GM12878 (cell line): ENCODE measurements at regions not wholly inside any gene's neighbourhood (a gene's known extent, or its start where the extent isn't known, plus 50 kb on each side); places are given as distances from the start of the nearest gene placed in this dataset.

Source experiments
- ATAC-seq: fragments of 200-7000 bp; cut with Tn5 transposase; 3 replicates; pipeline ENCODE4 v1.9.1; 2020; ENCODE audit warnings: mild to moderate bottlenecking, moderate library complexity
- BruUV-seq: library from RNA; stranded (reverse); fragments of 400-500 nt; replicated peaks from 2 replicates; lab custom pipeline; 2021; lab: Mats Ljungman, UMichigan
- CTCF ChIA-PET: fragments of 300-600 bp; sonication (Branson Sonifier 250); formaldehyde crosslinking; extraction: SDS; loops from one replicate; lab custom pipeline; 2021; ENCODE audit warnings: inconsistent platforms; lab: Yijun Ruan, JAX
- POLR2A ChIA-PET: fragments of 350-600 bp; formaldehyde crosslinking; extraction: SDS; loops from one replicate; lab custom pipeline; 2021; ENCODE audit warnings: inconsistent platforms; lab: Charles Lee
- RAD21 ChIA-PET: fragments of 300-600 bp; sonication (Branson Sonifier 250); formaldehyde crosslinking; loops from one replicate; lab custom pipeline; 2023; ENCODE audit warnings: antibody characterized with exemption; ENCODE audit not compliant: unreplicated experiment; lab: Charles Lee
- SMC1A ChIA-PET: fragments of 300-600 bp; sonication (Branson Sonifier 250); formaldehyde crosslinking; loops from one replicate; lab custom pipeline; 2023; ENCODE audit not compliant: unreplicated experiment, uncharacterized antibody; lab: Charles Lee
- DNase-seq: peaks from one replicate; pipeline ENCODE4 v3.0.0-alpha.2; 2011; ENCODE audit warnings: low read depth, low spot score
- FAIRE-seq: peaks from 3 replicates; lab custom pipeline; 2011; peaks lifted over from hg19 to GRCh38; lab: Jason Lieb, UNC
- H2AFZ ChIP-seq: 2 replicates; pipeline ENCODE4 v1.6.0; 2011; ENCODE audit warnings: low read depth, low read length, control low read depth; ENCODE audit not compliant: control insufficient read depth
- H3K27ac ChIP-seq: 2 replicates; pipeline ENCODE4 v1.5.1; 2011; ENCODE audit warnings: control low read depth; ENCODE audit not compliant: control insufficient read depth, insufficient read depth
- H3K27me3 ChIP-seq, 2 experiments: replicated peaks in 1 of 2; 2 replicates each; pipeline versions ENCODE4 v1.6.0 to v1.6.1; 2011; ENCODE audit warnings: low read length in 1 of 2; ENCODE audit not compliant: control insufficient read depth in 2 of 2, insufficient read depth in 2 of 2
- H3K36me3 ChIP-seq, 2 experiments: 2 replicates each; pipeline ENCODE4 v1.5.1; 2011; ENCODE audit warnings: low read length in 1 of 2; ENCODE audit not compliant: control insufficient read depth in 2 of 2, insufficient read depth in 2 of 2
- H3K4me1 ChIP-seq: 2 replicates; pipeline ENCODE4 v1.6.1; 2011; ENCODE audit warnings: mild to moderate bottlenecking, low read length, moderate library complexity, mixed read lengths; ENCODE audit not compliant: control insufficient read depth, insufficient read depth
- H3K4me2 ChIP-seq: 2 replicates; pipeline ENCODE4 v1.6.0; 2011; ENCODE audit warnings: control low read depth; ENCODE audit not compliant: control insufficient read depth, insufficient read depth
- H3K4me3 ChIP-seq: fragments of 200-600 bp; sonication (generic); 2 replicates; pipeline ENCODE4 v1.5.1; 2016
- H3K79me2 ChIP-seq: 2 replicates; pipeline ENCODE4 v1.6.0; 2011; ENCODE audit warnings: low read length; ENCODE audit not compliant: control insufficient read depth, insufficient read depth
- H3K9ac ChIP-seq: 2 replicates; pipeline ENCODE4 v1.8.0; 2011; ENCODE audit warnings: low read length, control low read depth, mixed read lengths; ENCODE audit not compliant: control insufficient read depth, insufficient read depth
- H3K9me3 ChIP-seq: replicated peaks from 3 replicates; pipeline ENCODE4 v1.5.1; 2011; ENCODE audit warnings: mild to moderate bottlenecking, low read length; ENCODE audit not compliant: control insufficient read depth, insufficient read depth
- H4K20me1 ChIP-seq: 2 replicates; pipeline ENCODE4 v1.6.0; 2011; ENCODE audit not compliant: control insufficient read depth, insufficient read depth
- BCL3 ChIP-seq: IDR thresholded peaks from 2 replicates; pipeline ENCODE4 v1.6.1; 2011; ENCODE audit warnings: borderline replicate concordance, low read depth, mild to moderate bottlenecking, moderate library complexity, low read length; ENCODE audit not compliant: insufficient read depth, poor library complexity, severe bottlenecking
- CTCF ChIP-seq, 3 experiments: IDR thresholded peaks in 2 of 3; conservative IDR thresholded peaks in 1 of 3; 2 replicates each; pipeline ENCODE4 v1.5.1; 2011; ENCODE audit warnings: low read depth in 3 of 3, low read length in 3 of 3, mild to moderate bottlenecking in 3 of 3, control low read depth in 2 of 3, moderate library complexity in 2 of 3, inconsistent platforms in 1 of 3, mixed read lengths in 1 of 3; ENCODE audit not compliant: control insufficient read depth in 2 of 3, insufficient read depth in 1 of 3; ENCODE audit errors: extremely low read depth in 1 of 3
- ETV6 ChIP-seq, 2 experiments: fragments of 450-650 bp in 1 of 2; IDR thresholded peaks in 1 of 2; conservative IDR thresholded peaks in 1 of 2; 2 replicates each; pipeline ENCODE4 v1.6.1; 2014; ENCODE audit warnings: antibody characterized with exemption in 1 of 2, borderline replicate concordance in 1 of 2, low read depth in 1 of 2, mild to moderate bottlenecking in 1 of 2, moderate library complexity in 1 of 2
- HDGF ChIP-seq: fragments of 450-650 bp; IDR thresholded peaks from 2 replicates; pipeline ENCODE4 v1.6.1; 2016; ENCODE audit warnings: antibody characterized with exemption
- KAT2A ChIP-seq: conservative IDR thresholded peaks from 2 replicates; pipeline ENCODE4 v1.6.1; 2011; ENCODE audit warnings: low read depth, low read length; ENCODE audit not compliant: control insufficient read depth
- MTA3 ChIP-seq: IDR thresholded peaks from 2 replicates; pipeline ENCODE4 v1.6.1; 2012; ENCODE audit warnings: low read length, inconsistent platforms, borderline replicate concordance
- NFXL1 ChIP-seq: fragments of 450-650 bp; IDR thresholded peaks from 2 replicates; pipeline ENCODE4 v1.6.1; 2017; ENCODE audit warnings: antibody characterized with exemption, mild to moderate bottlenecking, borderline replicate concordance
- NR2C1 ChIP-seq: fragments of 450-650 bp; IDR thresholded peaks from 2 replicates; pipeline ENCODE4 v1.6.1; 2017; ENCODE audit warnings: antibody characterized with exemption, mild to moderate bottlenecking, moderate library complexity
- PRDM15 ChIP-seq: fragments of 450-650 bp; formaldehyde crosslinking; IDR thresholded peaks from 2 replicates; pipeline ENCODE4 v1.4.0; 2020; ENCODE audit warnings: mild to moderate bottlenecking, moderate library complexity
- RCOR1 ChIP-seq: conservative IDR thresholded peaks from 2 replicates; pipeline ENCODE4 v1.6.1; 2012; ENCODE audit warnings: low read depth, low read length, improper control_type of control experiment
- TAF1 ChIP-seq: IDR thresholded peaks from 2 replicates; pipeline ENCODE4 v1.6.1; 2011; ENCODE audit warnings: mild to moderate bottlenecking, low read depth, low read length, borderline replicate concordance
- YY1 ChIP-seq: IDR thresholded peaks from 2 replicates; pipeline ENCODE4 v1.6.1; 2011; ENCODE audit warnings: low read depth, mild to moderate bottlenecking, low read length
- ZSCAN29 ChIP-seq: fragments of 450-650 bp; IDR thresholded peaks from 2 replicates; pipeline ENCODE4 v1.6.1; 2017; ENCODE audit warnings: mild to moderate bottlenecking, moderate library complexity
- WGBS: methylation state at CpG from one replicate; pipeline ENCODE4 v1.1.6; 2016; ENCODE audit warnings: low lambda C conversion rate; ENCODE audit not compliant: insufficient replicate concordance, insufficient coverage; ENCODE audit errors: missing lambda C conversion rate; 5-methylcytosine and 5-hydroxymethylcytosine counted together
- in situ Hi-C: fragments of 300-500 bp; cut with MboI; formaldehyde crosslinking; loops from 9 replicates; pipeline ENCODE4 v1.14.3; 2018; ENCODE audit warnings: mixed read lengths
- intact Hi-C: fragments of 100-400 bp; cut with micrococcal nuclease; formaldehyde crosslinking; loops from one replicate; pipeline ENCODE4 v1.14.2; 2022; ENCODE audit not compliant: unreplicated experiment
- TF ChIP-seq, protein P1 (sequence below): IDR thresholded peaks from 2 replicates; pipeline ENCODE4 v1.6.1; 2012; ENCODE audit warnings: mild to moderate bottlenecking, low read depth, low read length

GRCh38 chr4:23685471-23685870, 204.4 kb downstream of the PPARGC1A start:
- H3K27me3 ChIP-seq, result no peaks in the 10 kb centered on the region
- no peak overlapping the region for H3K4me3 ChIP-seq
- no peaks in the 10 kb centered on the region for H3K4me1 ChIP-seq
- ATAC-seq, result no peak
- no peak for FAIRE-seq
- ChIA-PET CTCF (no interaction called here), SMC1A (no interaction called here), RAD21 (no interaction called here), POLR2A (no interaction called here)
- no peak overlapping the region for H3K27ac ChIP-seq
- H3K36me3 ChIP-seq, result no peaks in the 10 kb centered on the region
- H3K79me2 ChIP-seq, result no peaks in the 10 kb centered on the region
- H3K9me3 ChIP-seq, result no peaks in the 10 kb centered on the region
- no peak overlapping the region for H3K4me2 ChIP-seq
- WGBS, result 2% methylated on average over 4 of the region's 4 CpGs
- H3K9ac ChIP-seq, result no peak overlapping the region
- intact Hi-C loops (no loop called here), in situ Hi-C loops (no loop called here)
- no TSS peak for BruUV-seq
- no peak overlapping the region for H2AFZ ChIP-seq
- no peaks in the 10 kb centered on the region for H4K20me1 ChIP-seq
- DNase-seq, result no peak
- TF ChIP-seq CTCF (IDR thresholded peaks at IDR 0.05 in 2 of 3, conservative IDR thresholded peaks at IDR 0.05 in 1 of 3; ENCODE audit: control insufficient read depth in 2 of 3, extremely low read depth in 1 of 3, insufficient read depth in 1 of 3, low read depth in 3 of 3, low read length in 3 of 3), result no peak
- TF ChIP-seq, protein P1, sequence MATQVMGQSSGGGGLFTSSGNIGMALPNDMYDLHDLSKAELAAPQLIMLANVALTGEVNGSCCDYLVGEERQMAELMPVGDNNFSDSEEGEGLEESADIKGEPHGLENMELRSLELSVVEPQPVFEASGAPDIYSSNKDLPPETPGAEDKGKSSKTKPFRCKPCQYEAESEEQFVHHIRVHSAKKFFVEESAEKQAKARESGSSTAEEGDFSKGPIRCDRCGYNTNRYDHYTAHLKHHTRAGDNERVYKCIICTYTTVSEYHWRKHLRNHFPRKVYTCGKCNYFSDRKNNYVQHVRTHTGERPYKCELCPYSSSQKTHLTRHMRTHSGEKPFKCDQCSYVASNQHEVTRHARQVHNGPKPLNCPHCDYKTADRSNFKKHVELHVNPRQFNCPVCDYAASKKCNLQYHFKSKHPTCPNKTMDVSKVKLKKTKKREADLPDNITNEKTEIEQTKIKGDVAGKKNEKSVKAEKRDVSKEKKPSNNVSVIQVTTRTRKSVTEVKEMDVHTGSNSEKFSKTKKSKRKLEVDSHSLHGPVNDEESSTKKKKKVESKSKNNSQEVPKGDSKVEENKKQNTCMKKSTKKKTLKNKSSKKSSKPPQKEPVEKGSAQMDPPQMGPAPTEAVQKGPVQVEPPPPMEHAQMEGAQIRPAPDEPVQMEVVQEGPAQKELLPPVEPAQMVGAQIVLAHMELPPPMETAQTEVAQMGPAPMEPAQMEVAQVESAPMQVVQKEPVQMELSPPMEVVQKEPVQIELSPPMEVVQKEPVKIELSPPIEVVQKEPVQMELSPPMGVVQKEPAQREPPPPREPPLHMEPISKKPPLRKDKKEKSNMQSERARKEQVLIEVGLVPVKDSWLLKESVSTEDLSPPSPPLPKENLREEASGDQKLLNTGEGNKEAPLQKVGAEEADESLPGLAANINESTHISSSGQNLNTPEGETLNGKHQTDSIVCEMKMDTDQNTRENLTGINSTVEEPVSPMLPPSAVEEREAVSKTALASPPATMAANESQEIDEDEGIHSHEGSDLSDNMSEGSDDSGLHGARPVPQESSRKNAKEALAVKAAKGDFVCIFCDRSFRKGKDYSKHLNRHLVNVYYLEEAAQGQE, result no peak
- no peak for TF ChIP-seq BCL3
- no peak for TF ChIP-seq NFXL1
- no peak for TF ChIP-seq TAF1
- no peak for TF ChIP-seq KAT2A
- TF ChIP-seq MTA3, result no peak
- no peak for TF ChIP-seq ETV6 (conservative IDR thresholded peaks at IDR 0.05 in 1 of 2, IDR thresholded peaks at IDR 0.05 in 1 of 2; ENCODE audit: borderline replicate concordance in 1 of 2, low read depth in 1 of 2)
- no peak for TF ChIP-seq ZSCAN29
- TF ChIP-seq NR2C1, result no peak
- TF ChIP-seq PRDM15 (CRISPR knock-in tag), result no peak
- no peak for TF ChIP-seq HDGF
- TF ChIP-seq YY1, result no peak
- no peak for TF ChIP-seq RCOR1
